Epithelial cell of proximal tubule (primary cell): ENCODE measurements at regions not wholly inside any gene's neighbourhood (a gene's known extent, or its start where the extent isn't known, plus 50 kb on each side); places are given as distances from the start of the nearest gene placed in this dataset.

ENCODE experiments used
- DNase-seq: peaks from one replicate; pipeline ENCODE4 v3.0.0-alpha.2; 2011; ENCODE audit warnings: low read depth
- H3K4me3 ChIP-seq: 2 replicates; pipeline ENCODE4 v1.5.1; 2011; ENCODE audit warnings: low read depth, mild to moderate bottlenecking, low read length
- TF ChIP-seq, protein P1 (sequence below): conservative IDR thresholded peaks from 2 replicates; pipeline ENCODE4 v1.5.1; 2012; ENCODE audit warnings: low read depth, mild to moderate bottlenecking, low read length

DNA sequence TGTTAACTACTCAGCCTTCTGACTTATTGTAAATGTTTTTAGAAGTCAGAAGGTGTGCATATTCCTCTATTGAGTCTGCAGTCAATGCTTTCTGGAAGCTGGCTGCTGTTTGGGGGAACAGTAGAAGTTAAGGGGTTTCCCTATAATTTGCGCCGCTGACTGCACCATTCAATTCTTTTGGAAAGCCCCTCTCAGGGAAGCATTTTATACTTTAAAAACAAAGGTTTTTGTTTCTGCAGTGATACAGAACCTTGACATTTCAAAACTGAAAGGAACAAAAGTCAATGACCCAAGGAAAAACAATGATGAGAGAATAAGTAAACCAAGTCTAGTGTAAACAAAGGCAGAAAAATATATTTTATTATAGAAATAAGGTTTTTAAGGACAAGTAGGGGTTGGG, 120.8 kb upstream of the TNFAIP3 start:
- DNase-seq: no peak
- H3K4me3 ChIP-seq: no peak overlapping the region
- TF ChIP-seq, protein P1, sequence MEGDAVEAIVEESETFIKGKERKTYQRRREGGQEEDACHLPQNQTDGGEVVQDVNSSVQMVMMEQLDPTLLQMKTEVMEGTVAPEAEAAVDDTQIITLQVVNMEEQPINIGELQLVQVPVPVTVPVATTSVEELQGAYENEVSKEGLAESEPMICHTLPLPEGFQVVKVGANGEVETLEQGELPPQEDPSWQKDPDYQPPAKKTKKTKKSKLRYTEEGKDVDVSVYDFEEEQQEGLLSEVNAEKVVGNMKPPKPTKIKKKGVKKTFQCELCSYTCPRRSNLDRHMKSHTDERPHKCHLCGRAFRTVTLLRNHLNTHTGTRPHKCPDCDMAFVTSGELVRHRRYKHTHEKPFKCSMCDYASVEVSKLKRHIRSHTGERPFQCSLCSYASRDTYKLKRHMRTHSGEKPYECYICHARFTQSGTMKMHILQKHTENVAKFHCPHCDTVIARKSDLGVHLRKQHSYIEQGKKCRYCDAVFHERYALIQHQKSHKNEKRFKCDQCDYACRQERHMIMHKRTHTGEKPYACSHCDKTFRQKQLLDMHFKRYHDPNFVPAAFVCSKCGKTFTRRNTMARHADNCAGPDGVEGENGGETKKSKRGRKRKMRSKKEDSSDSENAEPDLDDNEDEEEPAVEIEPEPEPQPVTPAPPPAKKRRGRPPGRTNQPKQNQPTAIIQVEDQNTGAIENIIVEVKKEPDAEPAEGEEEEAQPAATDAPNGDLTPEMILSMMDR: no peak

DNA sequence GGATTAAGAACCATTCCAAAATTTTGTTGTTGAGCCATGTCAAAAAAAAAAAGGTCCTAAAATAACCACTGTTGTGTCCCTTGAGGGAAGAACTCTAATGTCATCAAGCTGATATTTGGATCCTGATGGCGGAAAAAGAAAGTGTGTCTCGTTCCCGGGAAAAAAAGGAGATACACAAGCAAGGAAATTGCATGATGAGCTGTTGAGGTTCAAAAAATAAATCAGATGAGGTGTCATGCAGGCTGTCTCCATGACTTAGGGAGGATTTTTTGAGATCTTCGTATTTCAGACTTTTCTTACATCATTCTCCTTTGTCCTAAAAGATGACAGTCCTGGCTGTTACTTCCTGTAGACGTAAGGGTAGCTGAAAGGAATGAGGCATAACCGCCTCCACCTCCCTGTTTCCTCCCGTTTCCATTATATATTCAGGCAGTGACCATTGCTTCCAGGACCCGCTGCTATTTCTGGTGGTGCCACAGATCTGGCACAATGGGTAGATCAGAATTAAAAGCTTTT, 117.3 kb upstream of the TNFAIP3 start:
- TF ChIP-seq, protein P1: no peak
- no peak overlapping the region for H3K4me3 ChIP-seq
- no peak for DNase-seq

DNA sequence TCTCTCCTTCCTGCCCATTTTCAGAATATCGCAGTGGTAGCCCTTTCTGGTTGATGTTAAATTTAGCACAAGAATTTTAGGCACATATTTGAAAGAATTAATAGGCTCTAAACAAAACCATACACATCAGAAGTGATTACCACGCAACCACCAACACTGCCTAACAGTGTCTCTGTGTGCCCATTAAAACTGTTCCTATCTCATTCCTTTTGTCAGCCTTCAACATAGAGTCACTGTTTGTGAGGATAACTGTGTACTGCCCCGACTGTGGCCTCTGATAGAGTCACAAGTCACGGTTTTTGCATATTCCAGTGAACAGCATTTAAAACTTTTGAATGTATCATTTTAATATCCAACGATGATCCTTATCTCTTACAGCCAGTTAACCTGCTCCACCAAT, 116.8 kb upstream of the TNFAIP3 start:
- TF ChIP-seq, protein P1: no peak
- no peak for DNase-seq
- no peak overlapping the region for H3K4me3 ChIP-seq

DNA sequence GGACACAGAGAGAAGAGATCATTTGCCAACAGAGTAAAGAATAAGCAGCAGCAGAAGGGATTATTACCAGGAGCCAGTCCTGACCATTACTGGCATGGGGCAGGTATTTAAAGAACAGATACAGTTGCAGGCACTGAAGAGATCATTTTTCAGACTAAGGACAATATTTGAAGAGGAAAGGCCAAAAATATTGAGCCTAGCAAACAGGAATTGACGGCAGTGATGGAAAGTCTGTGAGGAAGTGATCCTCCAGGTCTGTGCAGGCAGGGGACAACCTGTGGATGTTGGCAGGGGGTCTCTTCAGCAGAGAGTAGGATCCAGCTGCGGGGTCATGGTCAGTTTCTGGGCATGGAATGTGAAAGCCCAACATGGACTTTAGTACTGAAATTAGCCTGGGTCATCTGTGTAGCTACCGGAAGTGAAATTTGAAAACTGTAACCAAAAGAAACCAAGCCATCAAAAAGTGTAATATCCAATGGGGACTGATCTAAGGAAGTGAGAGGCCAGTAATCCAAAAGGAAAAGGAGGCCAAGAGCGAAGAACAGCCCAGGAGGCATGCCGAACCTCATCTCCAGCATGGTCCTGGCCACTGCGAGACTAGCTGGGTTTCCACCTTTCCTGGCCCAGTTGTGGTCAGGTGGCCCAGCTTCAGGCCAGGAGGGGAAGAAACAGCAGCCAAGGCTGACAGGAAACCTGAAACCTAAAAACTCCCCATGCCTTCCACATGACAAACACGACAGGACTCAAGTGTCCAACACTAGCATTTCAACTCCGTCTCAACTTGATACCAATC, 115.1 kb upstream of the TNFAIP3 start:
- H3K4me3 ChIP-seq: no peak overlapping the region
- TF ChIP-seq, protein P1: no peak
- no peak for DNase-seq

DNA sequence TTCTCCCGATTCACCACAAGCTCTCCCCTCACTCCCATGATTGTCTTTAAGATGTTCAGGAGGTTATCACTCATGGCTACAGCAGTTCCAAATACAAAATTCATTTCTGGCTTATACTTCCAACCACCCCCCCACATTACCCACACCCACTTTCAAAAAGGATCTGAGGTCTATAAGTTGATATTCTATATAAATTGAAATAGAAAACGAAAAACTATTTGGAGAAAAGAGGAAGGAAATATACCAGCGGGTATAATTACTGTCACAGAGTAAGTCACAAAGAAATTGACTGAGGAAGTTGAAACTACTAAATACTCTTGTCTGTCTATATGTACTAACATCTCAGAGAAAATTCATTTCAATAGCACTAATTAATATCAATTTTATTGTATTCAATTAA, 112.7 kb upstream of the TNFAIP3 start:
- DNase-seq: no peak
- H3K4me3 ChIP-seq: no peak overlapping the region
- TF ChIP-seq, protein P1: no peak

DNA sequence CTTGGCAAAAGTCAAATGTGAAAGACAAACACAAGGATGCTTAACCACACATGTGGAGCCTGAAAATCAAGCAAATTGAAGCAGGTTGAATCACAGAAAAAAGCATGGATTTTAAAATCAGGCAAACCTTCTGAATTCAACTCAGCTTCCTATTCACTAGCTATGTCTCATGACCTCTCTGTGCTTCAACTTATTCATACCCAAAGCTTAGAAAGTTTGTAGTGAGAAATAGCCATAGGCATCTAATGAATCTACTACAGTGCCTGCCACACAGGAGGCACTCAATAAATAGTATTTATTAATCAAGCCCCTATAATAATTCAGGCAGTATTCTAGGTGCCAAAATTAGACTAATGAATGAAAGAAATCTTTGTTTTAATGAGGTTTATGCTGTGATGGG, 112.2 kb upstream of the TNFAIP3 start:
- TF ChIP-seq, protein P1: no peak
- H3K4me3 ChIP-seq: no peak overlapping the region
- no peak for DNase-seq

DNA sequence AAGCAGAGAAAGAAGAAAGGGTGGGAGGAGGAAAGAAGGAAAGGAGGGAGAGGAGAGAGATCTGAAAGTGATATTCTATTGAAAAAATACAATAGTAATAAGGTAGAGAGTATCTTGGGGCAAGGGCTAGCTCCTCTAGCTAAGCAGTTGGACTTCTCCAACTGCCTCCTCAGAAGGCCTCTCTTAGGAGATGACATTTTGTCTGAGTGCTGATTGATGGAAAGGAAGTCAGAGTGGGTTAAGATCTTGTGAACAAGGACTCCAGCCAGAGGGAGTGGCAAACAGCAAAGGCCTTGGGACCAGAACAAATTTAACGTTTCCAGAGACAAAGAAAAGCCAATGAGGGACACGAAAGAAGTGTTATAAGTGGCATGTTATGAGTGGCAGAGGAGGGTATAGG, 111.8 kb upstream of the TNFAIP3 start:
- H3K4me3 ChIP-seq: no peak overlapping the region
- TF ChIP-seq, protein P1: no peak
- no peak for DNase-seq
